ENCODE measurements at regions not wholly inside any gene's neighbourhood (a gene's known extent, or its start where the extent isn't known, plus 50 kb on each side); places are given as distances from the start of the nearest gene placed in this dataset.

DNA sequence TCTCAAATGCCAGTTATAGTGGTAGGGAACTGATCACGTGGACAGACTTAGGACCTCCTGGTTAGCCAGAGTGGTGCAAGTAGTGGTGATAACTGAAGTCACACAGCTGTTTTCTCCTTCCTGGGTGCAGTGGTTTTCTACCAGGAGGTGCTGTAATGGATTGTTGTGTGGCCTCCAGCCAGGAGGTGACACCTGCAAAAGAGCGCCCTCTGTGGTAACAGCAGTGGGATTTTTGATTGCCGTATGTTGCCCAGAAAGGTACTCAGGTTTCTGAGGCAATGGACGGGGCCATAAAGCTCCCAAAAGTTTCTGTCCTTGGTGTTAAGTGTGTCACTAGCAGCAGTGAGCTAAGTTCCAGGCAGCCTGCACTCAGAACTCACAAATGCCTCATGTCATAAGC lies 1358.1 kb upstream of the DDX18 start (continued):
- TF ChIP-seq, protein P1, sequence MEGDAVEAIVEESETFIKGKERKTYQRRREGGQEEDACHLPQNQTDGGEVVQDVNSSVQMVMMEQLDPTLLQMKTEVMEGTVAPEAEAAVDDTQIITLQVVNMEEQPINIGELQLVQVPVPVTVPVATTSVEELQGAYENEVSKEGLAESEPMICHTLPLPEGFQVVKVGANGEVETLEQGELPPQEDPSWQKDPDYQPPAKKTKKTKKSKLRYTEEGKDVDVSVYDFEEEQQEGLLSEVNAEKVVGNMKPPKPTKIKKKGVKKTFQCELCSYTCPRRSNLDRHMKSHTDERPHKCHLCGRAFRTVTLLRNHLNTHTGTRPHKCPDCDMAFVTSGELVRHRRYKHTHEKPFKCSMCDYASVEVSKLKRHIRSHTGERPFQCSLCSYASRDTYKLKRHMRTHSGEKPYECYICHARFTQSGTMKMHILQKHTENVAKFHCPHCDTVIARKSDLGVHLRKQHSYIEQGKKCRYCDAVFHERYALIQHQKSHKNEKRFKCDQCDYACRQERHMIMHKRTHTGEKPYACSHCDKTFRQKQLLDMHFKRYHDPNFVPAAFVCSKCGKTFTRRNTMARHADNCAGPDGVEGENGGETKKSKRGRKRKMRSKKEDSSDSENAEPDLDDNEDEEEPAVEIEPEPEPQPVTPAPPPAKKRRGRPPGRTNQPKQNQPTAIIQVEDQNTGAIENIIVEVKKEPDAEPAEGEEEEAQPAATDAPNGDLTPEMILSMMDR (IDR thresholded peaks at IDR 0.05; ENCODE audit: low read depth, low read length, missing input control), result no peak
- TF ChIP-seq, protein P2, sequence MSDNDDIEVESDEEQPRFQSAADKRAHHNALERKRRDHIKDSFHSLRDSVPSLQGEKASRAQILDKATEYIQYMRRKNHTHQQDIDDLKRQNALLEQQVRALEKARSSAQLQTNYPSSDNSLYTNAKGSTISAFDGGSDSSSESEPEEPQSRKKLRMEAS (IDR thresholded peaks at IDR 0.05), result no peak
- no peak for TF ChIP-seq FOXA1 (IDR thresholded peaks at IDR 0.05)
- TF ChIP-seq, protein P3, sequence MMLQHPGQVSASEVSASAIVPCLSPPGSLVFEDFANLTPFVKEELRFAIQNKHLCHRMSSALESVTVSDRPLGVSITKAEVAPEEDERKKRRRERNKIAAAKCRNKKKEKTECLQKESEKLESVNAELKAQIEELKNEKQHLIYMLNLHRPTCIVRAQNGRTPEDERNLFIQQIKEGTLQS (IDR thresholded peaks at IDR 0.05), result no peak
- TF ChIP-seq EGR1 (IDR thresholded peaks at IDR 0.05; ENCODE audit: low read depth in 2 of 2), result no peak
- TF ChIP-seq TAF1 (conservative IDR thresholded peaks at IDR 0.05), result no peak
- no peak for TF ChIP-seq FOXA2 (IDR thresholded peaks at IDR 0.05)

DNA sequence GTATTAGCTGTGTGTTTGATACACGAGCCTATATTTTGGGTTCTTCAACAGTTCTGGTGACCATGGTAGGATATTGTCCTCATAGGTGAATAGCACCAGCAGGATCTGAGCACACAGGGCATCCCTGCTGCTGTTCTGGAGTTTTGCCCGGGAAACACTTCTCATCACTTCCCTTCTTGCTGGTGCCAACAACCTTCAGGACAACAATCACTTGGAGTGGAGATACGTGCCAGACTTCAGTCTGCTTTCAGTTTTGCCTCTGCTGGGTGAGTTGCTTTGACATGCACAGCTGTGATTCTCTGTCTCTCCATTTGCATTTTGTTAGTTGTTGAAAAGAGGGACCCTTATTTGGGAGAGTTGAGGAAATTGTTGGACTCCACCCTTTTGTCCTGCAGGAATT lies 1347.2 kb upstream of the DDX18 start:
- Histone ChIP-seq H3K27me3 (ENCODE audit: control insufficient read depth in 4 of 4, insufficient read depth in 4 of 4, low read length in 3 of 4) (no peaks in the 10 kb centered on the region), H3K4me3 (ENCODE audit: low read depth in 1 of 3, low read length in 3 of 3) (no peak overlapping the region), H3K9ac (ENCODE audit: low read depth in 1 of 2, low read length in 2 of 2) (no peak overlapping the region), H3K36me3 (ENCODE audit: control insufficient read depth in 4 of 4, insufficient read depth in 3 of 4, low read depth in 1 of 4, low read length in 3 of 4) (no peaks in the 10 kb centered on the region), H3K4me1 (ENCODE audit: control insufficient read depth in 4 of 4, insufficient read depth in 4 of 4, low read length in 3 of 4) (peaks cover 0 to 4% (median 2%) of the 10 kb centered on the region in 4 donors), H3K9me3 (ENCODE audit: control insufficient read depth in 4 of 4, low read length in 3 of 4) (no peaks in the 10 kb centered on the region), H3K27ac (ENCODE audit: low read depth in 1 of 2, low read length in 2 of 2) (peak overlapping the region in 1 of 2 donors; percentile 3)
- WGBS, result 29% methylated on average over 3 of the region's 3 CpGs
- TF ChIP-seq HNF4A (conservative IDR thresholded peaks at IDR 0.05), result peak; percentile 31 to 59
- peak; percentile 33 to 40 for TF ChIP-seq RAD21 (IDR thresholded peaks at IDR 0.05)
- TF ChIP-seq, protein P3 (IDR thresholded peaks at IDR 0.05), result no peak
- peak in 1 of 2 donors; percentile 26 for TF ChIP-seq JUND (IDR thresholded peaks at IDR 0.05)
- peak; percentile 28 for TF ChIP-seq YY1 (IDR thresholded peaks at IDR 0.05)
- peak; percentile 51 to 77 for TF ChIP-seq RXRA (IDR thresholded peaks at IDR 0.05)
- peak in 1 of 2 donors; percentile 61 for TF ChIP-seq GABPA (IDR thresholded peaks at IDR 0.05 in 1 of 2, conservative IDR thresholded peaks at IDR 0.05 in 1 of 2)
- no peak for TF ChIP-seq EGR1 (IDR thresholded peaks at IDR 0.05; ENCODE audit: low read depth in 2 of 2)
- no peak for DNase-seq (ENCODE audit: low spot score)

DNA sequence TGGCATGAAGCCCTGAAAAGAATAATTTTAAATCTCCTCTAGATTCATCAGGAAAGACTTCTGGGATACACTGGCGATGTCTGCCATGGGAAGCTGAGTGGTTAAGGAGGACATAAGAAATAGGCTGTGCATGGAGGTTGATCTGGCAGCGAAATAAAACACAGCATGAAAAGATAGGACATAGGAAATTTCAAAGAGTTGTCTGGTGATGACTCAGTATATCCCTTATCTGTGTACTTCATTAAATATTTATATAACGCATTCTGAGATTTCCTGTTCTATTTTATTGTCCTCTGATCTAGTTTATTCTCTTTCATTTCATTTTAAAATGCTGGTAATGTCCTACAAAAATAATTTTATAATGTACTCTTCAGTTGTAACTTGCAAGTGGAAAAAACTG lies 1337.3 kb upstream of the DDX18 start:
- Histone ChIP-seq H3K4me1 (ENCODE audit: control insufficient read depth in 4 of 4, insufficient read depth in 4 of 4, low read length in 3 of 4) (no peaks in the 10 kb centered on the region), H3K27me3 (ENCODE audit: control insufficient read depth in 4 of 4, insufficient read depth in 4 of 4, low read length in 3 of 4) (no peaks in the 10 kb centered on the region), H3K36me3 (ENCODE audit: control insufficient read depth in 4 of 4, insufficient read depth in 3 of 4, low read depth in 1 of 4, low read length in 3 of 4) (no peaks in the 10 kb centered on the region), H3K9me3 (ENCODE audit: control insufficient read depth in 4 of 4, low read length in 3 of 4) (peaks cover 0 to 2% (median 0%) of the 10 kb centered on the region in 4 donors), H3K9ac (ENCODE audit: low read depth in 1 of 2, low read length in 2 of 2) (no peak overlapping the region), H3K4me3 (ENCODE audit: low read depth in 1 of 3, low read length in 3 of 3) (no peak overlapping the region), H3K27ac (ENCODE audit: low read depth in 1 of 2, low read length in 2 of 2) (no peak overlapping the region)
- DNase-seq (ENCODE audit: low spot score), result no peak
- no peak for TF ChIP-seq YY1 (IDR thresholded peaks at IDR 0.05)
- no peak for TF ChIP-seq HNF4A (conservative IDR thresholded peaks at IDR 0.05)
- TF ChIP-seq, protein P4, sequence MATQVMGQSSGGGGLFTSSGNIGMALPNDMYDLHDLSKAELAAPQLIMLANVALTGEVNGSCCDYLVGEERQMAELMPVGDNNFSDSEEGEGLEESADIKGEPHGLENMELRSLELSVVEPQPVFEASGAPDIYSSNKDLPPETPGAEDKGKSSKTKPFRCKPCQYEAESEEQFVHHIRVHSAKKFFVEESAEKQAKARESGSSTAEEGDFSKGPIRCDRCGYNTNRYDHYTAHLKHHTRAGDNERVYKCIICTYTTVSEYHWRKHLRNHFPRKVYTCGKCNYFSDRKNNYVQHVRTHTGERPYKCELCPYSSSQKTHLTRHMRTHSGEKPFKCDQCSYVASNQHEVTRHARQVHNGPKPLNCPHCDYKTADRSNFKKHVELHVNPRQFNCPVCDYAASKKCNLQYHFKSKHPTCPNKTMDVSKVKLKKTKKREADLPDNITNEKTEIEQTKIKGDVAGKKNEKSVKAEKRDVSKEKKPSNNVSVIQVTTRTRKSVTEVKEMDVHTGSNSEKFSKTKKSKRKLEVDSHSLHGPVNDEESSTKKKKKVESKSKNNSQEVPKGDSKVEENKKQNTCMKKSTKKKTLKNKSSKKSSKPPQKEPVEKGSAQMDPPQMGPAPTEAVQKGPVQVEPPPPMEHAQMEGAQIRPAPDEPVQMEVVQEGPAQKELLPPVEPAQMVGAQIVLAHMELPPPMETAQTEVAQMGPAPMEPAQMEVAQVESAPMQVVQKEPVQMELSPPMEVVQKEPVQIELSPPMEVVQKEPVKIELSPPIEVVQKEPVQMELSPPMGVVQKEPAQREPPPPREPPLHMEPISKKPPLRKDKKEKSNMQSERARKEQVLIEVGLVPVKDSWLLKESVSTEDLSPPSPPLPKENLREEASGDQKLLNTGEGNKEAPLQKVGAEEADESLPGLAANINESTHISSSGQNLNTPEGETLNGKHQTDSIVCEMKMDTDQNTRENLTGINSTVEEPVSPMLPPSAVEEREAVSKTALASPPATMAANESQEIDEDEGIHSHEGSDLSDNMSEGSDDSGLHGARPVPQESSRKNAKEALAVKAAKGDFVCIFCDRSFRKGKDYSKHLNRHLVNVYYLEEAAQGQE (IDR thresholded peaks at IDR 0.05), result no peak
- peak in 1 of 2 donors; percentile 24 for TF ChIP-seq JUND (IDR thresholded peaks at IDR 0.05)
- WGBS, result 59% methylated on average over 3 of the region's 3 CpGs
